Astrocyte (in vitro differentiated cells and primary cell): ENCODE measurements at regions not wholly inside any gene's neighbourhood (a gene's known extent, or its start where the extent isn't known, plus 50 kb on each side); places are given as distances from the start of the nearest gene placed in this dataset.

Source experiments
- DNase-seq: peaks from one replicate; pipeline ENCODE4 v3.0.0-alpha.2; 2010; ENCODE audit warnings: low read depth
- FAIRE-seq: peaks from 2 replicates; lab custom pipeline; 2011; peaks lifted over from hg19 to GRCh38; lab: Jason Lieb, UNC
- H2AFZ ChIP-seq: 2 replicates; pipeline ENCODE4 v1.6.0; 2012; ENCODE audit warnings: low read depth, low read length, inconsistent platforms
- H3K27ac ChIP-seq: 2 replicates; pipeline ENCODE4 v1.5.1; 2011; ENCODE audit warnings: low read depth, low read length, inconsistent platforms
- H3K27me3 ChIP-seq: 2 replicates; pipeline ENCODE4 v1.6.0; 2011; ENCODE audit warnings: low read length, inconsistent platforms; ENCODE audit not compliant: insufficient read depth
- H3K36me3 ChIP-seq: 2 replicates; pipeline ENCODE4 v1.5.1; 2011; ENCODE audit warnings: low read length, inconsistent platforms; ENCODE audit not compliant: insufficient read depth
- H3K4me1 ChIP-seq: 2 replicates; pipeline ENCODE4 v1.5.1; 2011; ENCODE audit warnings: low read length, inconsistent platforms; ENCODE audit not compliant: insufficient read depth
- H3K4me2 ChIP-seq: 2 replicates; pipeline ENCODE4 v1.6.0; 2012; ENCODE audit warnings: low read length, inconsistent platforms
- H3K4me3 ChIP-seq: 2 replicates; pipeline ENCODE4 v1.5.1; 2011; ENCODE audit warnings: low read depth, mild to moderate bottlenecking, low read length, inconsistent platforms; ENCODE audit not compliant: insufficient read depth
- H3K79me2 ChIP-seq: 2 replicates; pipeline ENCODE4 v1.6.0; 2012; ENCODE audit warnings: mild to moderate bottlenecking, low read length, inconsistent platforms; ENCODE audit not compliant: insufficient read depth
- H3K9ac ChIP-seq: 2 replicates; pipeline ENCODE4 v1.6.0; 2012; ENCODE audit warnings: mild to moderate bottlenecking, low read length, inconsistent platforms
- H3K9me3 ChIP-seq: 2 replicates; pipeline ENCODE4 v1.5.1; 2012; ENCODE audit warnings: low read depth, mild to moderate bottlenecking, low read length, inconsistent platforms; ENCODE audit not compliant: insufficient read depth
- H4K20me1 ChIP-seq: 2 replicates; pipeline ENCODE4 v1.6.0; 2012; ENCODE audit warnings: low read length, inconsistent platforms; ENCODE audit not compliant: insufficient read depth
- H3K27ac Mint-ChIP-seq: one replicate; pipeline ENCODE4 v1.8.0; 2021; ENCODE audit warnings: mild to moderate bottlenecking, mixed read lengths; ENCODE audit not compliant: unreplicated experiment
- H3K27me3 Mint-ChIP-seq: one replicate; pipeline ENCODE4 v1.8.0; 2021; ENCODE audit warnings: low read depth, mixed read lengths; ENCODE audit not compliant: unreplicated experiment
- H3K36me3 Mint-ChIP-seq: one replicate; pipeline ENCODE4 v1.8.0; 2021; ENCODE audit warnings: low read depth, mixed read lengths; ENCODE audit not compliant: unreplicated experiment
- H3K4me1 Mint-ChIP-seq: one replicate; pipeline ENCODE4 v1.8.0; 2021; ENCODE audit warnings: low read depth, mixed read lengths; ENCODE audit not compliant: unreplicated experiment
- H3K4me3 Mint-ChIP-seq: one replicate; pipeline ENCODE4 v1.8.0; 2021; ENCODE audit warnings: mild to moderate bottlenecking, moderate library complexity, mixed read lengths; ENCODE audit not compliant: unreplicated experiment
- H3K9me3 Mint-ChIP-seq: one replicate; pipeline ENCODE4 v1.8.0; 2021; ENCODE audit warnings: mild to moderate bottlenecking, mixed read lengths; ENCODE audit not compliant: unreplicated experiment
- EZH2 ChIP-seq: IDR thresholded peaks from 2 replicates; pipeline ENCODE4 v1.6.1; 2012; ENCODE audit warnings: mild to moderate bottlenecking, low read length, inconsistent platforms; ENCODE audit not compliant: insufficient read depth
- TF ChIP-seq, protein P1 (sequence below): IDR thresholded peaks from 2 replicates; pipeline ENCODE4 v1.5.1; 2011; ENCODE audit warnings: low read depth, mild to moderate bottlenecking, inconsistent platforms, low read length, moderate library complexity; ENCODE audit not compliant: insufficient read depth

DNA sequence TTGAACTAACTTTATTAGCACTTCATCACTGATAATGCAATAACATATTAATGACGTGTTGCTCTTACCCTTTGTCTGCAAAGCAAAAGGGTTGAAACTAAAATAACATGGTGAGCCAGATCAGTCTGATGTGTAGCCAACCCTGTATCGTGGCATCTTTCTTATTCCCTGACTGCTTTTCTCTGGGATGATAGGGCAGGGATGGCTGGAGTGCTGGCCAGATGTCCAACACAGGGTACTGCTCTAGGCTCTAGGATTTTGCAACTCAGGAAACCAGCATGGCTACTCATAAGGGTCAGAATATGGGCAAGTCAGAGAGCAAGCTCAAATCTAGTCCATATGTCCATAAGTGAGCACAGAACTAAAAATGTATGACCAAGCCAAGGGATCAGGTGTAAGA, 129.1 kb downstream of the SLC17A6 start:
- peaks cover 21% of the 10 kb centered on the region for H3K4me1 Mint-ChIP-seq
- H3K27ac Mint-ChIP-seq, result peak overlapping the region; percentile 79
- Histone ChIP-seq H3K4me2 (peak overlapping the region; percentile 13), H3K4me1 (peaks cover 15% of the 10 kb centered on the region), H2AFZ (no peak overlapping the region), H3K27me3 (no peaks in the 10 kb centered on the region), H3K79me2 (no peaks in the 10 kb centered on the region), H3K9ac (peak overlapping the region; percentile 50), H3K27ac (peak overlapping the region; percentile 80), H3K36me3 (no peaks in the 10 kb centered on the region), H3K4me3 (no peak overlapping the region), H3K9me3 (no peaks in the 10 kb centered on the region), H4K20me1 (no peaks in the 10 kb centered on the region)
- peaks cover 5% of the 10 kb centered on the region for H3K9me3 Mint-ChIP-seq
- no peak for TF ChIP-seq EZH2
- TF ChIP-seq, protein P1, sequence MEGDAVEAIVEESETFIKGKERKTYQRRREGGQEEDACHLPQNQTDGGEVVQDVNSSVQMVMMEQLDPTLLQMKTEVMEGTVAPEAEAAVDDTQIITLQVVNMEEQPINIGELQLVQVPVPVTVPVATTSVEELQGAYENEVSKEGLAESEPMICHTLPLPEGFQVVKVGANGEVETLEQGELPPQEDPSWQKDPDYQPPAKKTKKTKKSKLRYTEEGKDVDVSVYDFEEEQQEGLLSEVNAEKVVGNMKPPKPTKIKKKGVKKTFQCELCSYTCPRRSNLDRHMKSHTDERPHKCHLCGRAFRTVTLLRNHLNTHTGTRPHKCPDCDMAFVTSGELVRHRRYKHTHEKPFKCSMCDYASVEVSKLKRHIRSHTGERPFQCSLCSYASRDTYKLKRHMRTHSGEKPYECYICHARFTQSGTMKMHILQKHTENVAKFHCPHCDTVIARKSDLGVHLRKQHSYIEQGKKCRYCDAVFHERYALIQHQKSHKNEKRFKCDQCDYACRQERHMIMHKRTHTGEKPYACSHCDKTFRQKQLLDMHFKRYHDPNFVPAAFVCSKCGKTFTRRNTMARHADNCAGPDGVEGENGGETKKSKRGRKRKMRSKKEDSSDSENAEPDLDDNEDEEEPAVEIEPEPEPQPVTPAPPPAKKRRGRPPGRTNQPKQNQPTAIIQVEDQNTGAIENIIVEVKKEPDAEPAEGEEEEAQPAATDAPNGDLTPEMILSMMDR, result no peak
- H3K27me3 Mint-ChIP-seq, result no peaks in the 10 kb centered on the region
- DNase-seq, result no peak
- no peak overlapping the region for H3K4me3 Mint-ChIP-seq
- FAIRE-seq, result no peak
- no peaks in the 10 kb centered on the region for H3K36me3 Mint-ChIP-seq

DNA sequence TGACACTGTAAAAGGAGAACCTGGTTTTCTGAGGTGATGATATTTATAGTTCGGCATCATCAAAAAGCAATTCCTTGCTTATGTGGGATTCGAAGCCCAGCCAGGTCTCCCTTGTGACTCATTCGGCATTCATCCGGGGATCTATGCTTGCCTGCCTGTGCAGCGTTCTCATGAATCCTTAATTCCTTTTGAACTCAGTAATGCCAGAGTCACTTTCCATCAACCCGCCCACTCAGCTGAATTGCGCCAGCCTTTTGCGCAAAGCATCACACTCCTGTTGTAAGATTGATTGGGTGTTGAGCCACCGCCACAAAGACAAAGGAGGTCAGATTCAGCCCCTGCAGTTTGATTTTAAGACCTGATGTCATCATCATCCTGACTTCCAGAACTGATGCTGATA, 128.6 kb downstream of the SLC17A6 start:
- H2AFZ ChIP-seq, result no peak overlapping the region
- H3K4me3 Mint-ChIP-seq, result no peak overlapping the region
- no peak overlapping the region for H3K4me3 ChIP-seq
- no peak for TF ChIP-seq EZH2
- TF ChIP-seq, protein P1, result no peak
- peaks cover 15% of the 10 kb centered on the region for H3K4me1 ChIP-seq
- H3K36me3 Mint-ChIP-seq, result no peaks in the 10 kb centered on the region
- H3K27ac ChIP-seq, result peak overlapping the region; percentile 80
- peaks cover 24% of the 10 kb centered on the region for H3K4me1 Mint-ChIP-seq
- H3K36me3 ChIP-seq, result no peaks in the 10 kb centered on the region
- H3K27me3 Mint-ChIP-seq, result no peaks in the 10 kb centered on the region
- peak; percentile 77 for FAIRE-seq
- H3K9me3 Mint-ChIP-seq, result peaks cover 7% of the 10 kb centered on the region
- H4K20me1 ChIP-seq, result no peaks in the 10 kb centered on the region
- no peaks in the 10 kb centered on the region for H3K27me3 ChIP-seq
- H3K4me2 ChIP-seq, result peak overlapping the region; percentile 36
- peak; percentile 100 for DNase-seq
- no peaks in the 10 kb centered on the region for H3K79me2 ChIP-seq
- no peaks in the 10 kb centered on the region for H3K9me3 ChIP-seq
- peak overlapping the region; percentile 79 for H3K27ac Mint-ChIP-seq
- peak overlapping the region; percentile 50 for H3K9ac ChIP-seq

DNA sequence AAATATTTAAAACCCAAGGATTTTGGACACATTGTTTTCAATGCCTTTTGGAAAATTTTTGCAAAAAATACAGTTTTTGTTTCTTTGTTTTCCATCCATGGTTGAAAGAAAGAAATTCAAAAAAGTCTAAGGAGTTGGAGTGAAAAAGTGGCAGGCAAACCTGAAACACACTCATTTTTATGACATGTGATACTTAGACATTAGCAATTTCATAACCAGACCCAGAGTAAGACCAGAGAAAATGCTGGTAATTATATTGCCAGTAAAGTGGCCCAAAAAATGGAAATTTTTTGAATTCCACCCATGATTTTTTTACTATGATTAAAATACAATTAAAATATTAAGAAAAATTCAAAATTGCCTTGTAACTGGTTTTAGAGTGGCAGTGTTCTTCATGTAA, 128.2 kb downstream of the SLC17A6 start:
- no peaks in the 10 kb centered on the region for H3K27me3 ChIP-seq
- no peak for TF ChIP-seq EZH2
- TF ChIP-seq, protein P1, result no peak
- peak overlapping the region; percentile 80 for H3K27ac ChIP-seq
- no peak overlapping the region for H2AFZ ChIP-seq
- H3K9ac ChIP-seq, result peak overlapping the region; percentile 47
- Mint-ChIP-seq H3K4me1 (peaks cover 24% of the 10 kb centered on the region), H3K4me3 (no peak overlapping the region), H3K27ac (peak overlapping the region; percentile 79), H3K27me3 (no peaks in the 10 kb centered on the region), H3K9me3 (peaks cover 7% of the 10 kb centered on the region), H3K36me3 (no peaks in the 10 kb centered on the region)
- H4K20me1 ChIP-seq, result no peaks in the 10 kb centered on the region
- H3K36me3 ChIP-seq, result no peaks in the 10 kb centered on the region
- FAIRE-seq (no peak), DNase-seq (no peak)
- H3K9me3 ChIP-seq, result no peaks in the 10 kb centered on the region
- no peaks in the 10 kb centered on the region for H3K79me2 ChIP-seq
- H3K4me3 ChIP-seq, result no peak overlapping the region
- peaks cover 15% of the 10 kb centered on the region for H3K4me1 ChIP-seq
- H3K4me2 ChIP-seq, result peak overlapping the region; percentile 36
